GM11168 (cell line): ENCODE measurements at regions not wholly inside any gene's neighbourhood (a gene's known extent, or its start where the extent isn't known, plus 50 kb on each side); places are given as distances from the start of the nearest gene placed in this dataset.

ENCODE experiments used
- in situ Hi-C: fragments of 300-500 bp; cut with MboI; formaldehyde crosslinking; loops from one replicate; pipeline ENCODE4 v1.12.0; 2022; ENCODE audit warnings: low sequenced_read_pairs; ENCODE audit not compliant: unreplicated experiment

- in situ Hi-C loops: no loop called here
Observed at GRCh38 chr5:63894690-63895089, 67.6 kb downstream of the HTR1A start.

- in situ Hi-C loops: no loop called here
Observed at GRCh38 chr5:63878788-63879187, 83.5 kb downstream of the HTR1A start.

GRCh38 chr5:63877961-63878360, 84.3 kb downstream of the HTR1A start:
- in situ Hi-C loops: no loop called here

GRCh38 chr5:63860379-63860778, 101.9 kb downstream of the HTR1A start:
- in situ Hi-C loops: no loop called here

- in situ Hi-C loops: no loop called here
Observed at GRCh38 chr5:63854076-63854475, 108.2 kb downstream of the HTR1A start.

- in situ Hi-C loops: no loop called here
Observed at GRCh38 chr5:63843190-63843589, 119.1 kb downstream of the HTR1A start.

GRCh38 chr5:63837437-63837836, 124.8 kb downstream of the HTR1A start:
- in situ Hi-C loops: no loop called here

- in situ Hi-C loops: no loop called here
Observed at GRCh38 chr5:63831381-63831780, 130.9 kb downstream of the HTR1A start.

- in situ Hi-C loops: no loop called here
Observed at GRCh38 chr5:63825984-63826383, 136.3 kb downstream of the HTR1A start.

GRCh38 chr5:63823583-63823982, 138.7 kb downstream of the HTR1A start:
- in situ Hi-C loops: no loop called here

GRCh38 chr5:63822614-63823013, 139.6 kb downstream of the HTR1A start:
- in situ Hi-C loops: no loop called here

- in situ Hi-C loops: no loop called here
Observed at GRCh38 chr5:63820577-63820976, 141.7 kb downstream of the HTR1A start.

GRCh38 chr5:63812693-63813092, 149.6 kb downstream of the HTR1A start:
- in situ Hi-C loops: no loop called here

- in situ Hi-C loops: no loop called here
Observed at GRCh38 chr5:63811961-63812360, 150.3 kb downstream of the HTR1A start.

GRCh38 chr5:63811286-63811685, 151.0 kb downstream of the HTR1A start:
- in situ Hi-C loops: no loop called here

GRCh38 chr5:63805151-63805550, 157.1 kb downstream of the HTR1A start:
- in situ Hi-C loops: no loop called here

- in situ Hi-C loops: no loop called here
Observed at GRCh38 chr5:63803165-63803564, 159.1 kb downstream of the HTR1A start.

GRCh38 chr5:63794979-63795378, 167.3 kb downstream of the HTR1A start:
- in situ Hi-C loops: loop anchor here (10.0 kb wide), 1 partner anchor 250 kb away; no protein-coding TSS in a partner anchor

GRCh38 chr5:63794296-63794695, 167.9 kb downstream of the HTR1A start:
- in situ Hi-C loops: loop anchor here (10.0 kb wide), 1 partner anchor 249 kb away; no protein-coding TSS in a partner anchor

- in situ Hi-C loops: no loop called here
Observed at GRCh38 chr5:63774939-63775338, 187.3 kb downstream of the HTR1A start.

GRCh38 chr5:63768221-63768620, 194.0 kb downstream of the HTR1A start:
- in situ Hi-C loops: no loop called here

- in situ Hi-C loops: no loop called here
Observed at GRCh38 chr5:63760965-63761364, 201.3 kb downstream of the HTR1A start.
